GM12892 (cell line): ENCODE measurements at regions not wholly inside any gene's neighbourhood (a gene's known extent, or its start where the extent isn't known, plus 50 kb on each side); places are given as distances from the start of the nearest gene placed in this dataset.

ENCODE experiments used
- POLR2A ChIP-seq: IDR thresholded peaks from 2 replicates; pipeline ENCODE4 v1.6.1; 2011; ENCODE audit warnings: low read depth, low read length, control low read depth
- POLR2AphosphoS5 ChIP-seq: IDR thresholded peaks from 2 replicates; pipeline ENCODE4 v1.6.1; 2011; ENCODE audit warnings: low read depth, low read length, control low read depth
- TAF1 ChIP-seq: IDR thresholded peaks from 2 replicates; pipeline ENCODE4 v1.6.1; 2011; ENCODE audit warnings: low read depth, mild to moderate bottlenecking, control low read depth, low read length, borderline replicate concordance

DNA sequence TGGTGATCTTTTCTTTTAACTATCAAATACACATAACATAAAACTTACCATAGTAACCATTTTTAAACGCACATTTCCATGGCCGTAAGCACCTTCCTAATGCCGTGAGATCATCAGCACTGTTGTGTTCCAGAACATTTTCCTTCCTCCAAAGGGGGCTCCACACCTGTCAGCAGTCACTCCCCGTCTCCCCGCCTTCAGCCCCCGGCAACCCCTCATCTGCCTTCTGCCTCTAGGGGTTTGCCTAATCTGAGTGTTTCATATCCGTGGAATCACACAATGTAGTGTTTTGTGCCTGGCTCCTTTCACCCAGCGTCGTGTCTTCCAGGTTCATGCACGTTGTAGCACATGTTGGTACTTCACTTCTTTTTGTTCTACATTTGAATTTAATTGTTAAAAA lies 350.1 kb upstream of the TNRC6C start:
- TF ChIP-seq POLR2AphosphoS5 (no peak), POLR2A (no peak), TAF1 (no peak)
